Uterus (tissue), 2 donors: ENCODE measurements at regions not wholly inside any gene's neighbourhood (a gene's known extent, or its start where the extent isn't known, plus 50 kb on each side); places are given as distances from the start of the nearest gene placed in this dataset.

Experiments used
- CTCF ChIP-seq, 4 experiments: fragments of 200-600 bp in 2 of 4; fragments of 450-650 bp in 2 of 4; sonication (generic) in 2 of 4; IDR thresholded peaks; one replicate each; pipeline ENCODE4 v1.5.1; 2016 to 2019; ENCODE audit warnings: antibody characterized with exemption in 4 of 4, mild to moderate bottlenecking in 2 of 4, moderate library complexity in 1 of 4
- POLR2A ChIP-seq, 2 donors: fragments of 450-650 bp; IDR thresholded peaks; one replicate each; pipeline ENCODE4 v1.6.1; 2016; ENCODE audit warnings: antibody characterized with exemption in 2 of 2, mild to moderate bottlenecking in 1 of 2, moderate library complexity in 1 of 2

DNA sequence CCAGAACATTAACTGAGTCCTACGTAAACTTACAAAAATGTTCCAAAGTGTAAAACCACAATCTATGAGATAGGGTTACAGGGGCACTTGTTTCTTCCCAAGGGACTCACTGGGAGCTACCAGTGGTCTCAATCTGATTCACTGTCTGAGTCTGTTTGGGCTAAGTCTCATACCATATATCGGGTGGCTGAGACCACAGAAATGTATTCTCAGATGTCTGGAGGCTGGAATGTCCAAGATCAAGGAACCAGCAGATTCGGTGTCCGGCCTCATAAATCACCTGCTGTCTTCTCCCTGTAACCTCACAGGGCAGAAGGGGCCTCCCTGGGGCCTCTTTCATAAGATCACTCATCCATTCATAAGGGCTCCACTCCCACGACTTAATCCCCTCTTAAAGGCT is 616.3 kb upstream of the TMEM132C start:
- no peak for TF ChIP-seq POLR2A (IDR thresholded peaks at IDR 0.05)
- no peak for TF ChIP-seq CTCF (IDR thresholded peaks at IDR 0.05)
